SK-N-SH (cell line): ENCODE measurements at regions not wholly inside any gene's neighbourhood (a gene's known extent, or its start where the extent isn't known, plus 50 kb on each side); places are given as distances from the start of the nearest gene placed in this dataset.

Experiments used
- CTCF ChIA-PET: fragments of 300-600, 350-600 bp; formaldehyde crosslinking; extraction: SDS; loops from one replicate; lab custom pipeline; 2021; lab: Yijun Ruan, JAX
- POLR2A ChIA-PET: fragments of 350-600 bp; sonication (Branson Sonifier 250); formaldehyde crosslinking; extraction: SDS; loops from one replicate; lab custom pipeline; 2020; ENCODE audit warnings: antibody characterized with exemption, inconsistent platforms; lab: Yijun Ruan, JAX
- DNase-seq: peaks from one replicate; pipeline ENCODE4 v3.0.0; 2012
- H2AFZ ChIP-seq: fragments of 200-600 bp; sonication (generic); 2 replicates; pipeline ENCODE4 v1.8.1; 2016; ENCODE audit warnings: antibody characterized with exemption, mild to moderate bottlenecking, low read depth
- H3F3A ChIP-seq: fragments of 200-600 bp; sonication (generic); replicated peaks from 2 replicates; pipeline ENCODE3; 2016; ENCODE audit warnings: antibody characterized with exemption, mild to moderate bottlenecking; ENCODE audit not compliant: insufficient read depth
- H3K27ac ChIP-seq, 2 experiments: fragments of 200-500 bp in 1 of 2; fragments of 200-600 bp in 1 of 2; sonication (Bioruptor generic) in 1 of 2; sonication (generic), shearing (Covaris generic) in 1 of 2; 2 replicates each; pipeline versions ENCODE4 v1.5.1 to v1.6.1; 2014 to 2016; ENCODE audit warnings: low read depth in 2 of 2, inconsistent platforms in 1 of 2, low read length in 1 of 2, mild to moderate bottlenecking in 1 of 2, mixed read lengths in 1 of 2
- H3K27me3 ChIP-seq: fragments of 200-600 bp; sonication (generic), shearing (Covaris generic); 2 replicates; pipeline ENCODE4 v1.6.1; 2016; ENCODE audit warnings: mixed run types; ENCODE audit not compliant: insufficient read depth
- H3K36me3 ChIP-seq, 2 experiments: fragments of 200-500 bp in 1 of 2; fragments of 200-600 bp in 1 of 2; sonication (Bioruptor generic) in 1 of 2; sonication (generic) in 1 of 2; replicated peaks in 1 of 2; 2 replicates each; pipeline versions ENCODE3 to v1.5.1; 2014 to 2016; ENCODE audit warnings: low read length in 1 of 2, mild to moderate bottlenecking in 1 of 2; ENCODE audit not compliant: insufficient read depth in 2 of 2, control insufficient read depth in 1 of 2
- H3K4me1 ChIP-seq, 2 experiments: fragments of 200-500 bp in 1 of 2; fragments of 200-600 bp in 1 of 2; sonication (Bioruptor generic) in 1 of 2; sonication (generic), shearing (Covaris generic) in 1 of 2; 2 replicates each; pipeline versions ENCODE4 v1.5.1 to v1.6.1; 2014 to 2016; ENCODE audit warnings: low read depth in 1 of 2, low read length in 1 of 2, mixed run types in 1 of 2; ENCODE audit not compliant: insufficient read depth in 2 of 2, control insufficient read depth in 1 of 2
- H3K4me2 ChIP-seq: fragments of 200-600 bp; sonication (generic), shearing (Covaris generic); 2 replicates; pipeline ENCODE4 v1.6.1; 2017; ENCODE audit warnings: mixed run types
- H3K4me3 ChIP-seq, 2 experiments: fragments of 200-500 bp in 1 of 2; fragments of 200-600 bp in 1 of 2; sonication (Bioruptor generic) in 1 of 2; sonication (generic), shearing (Covaris generic) in 1 of 2; 2 replicates each; pipeline versions ENCODE4 v1.5.1 to v1.8.1; 2014 to 2016; ENCODE audit warnings: low read depth in 2 of 2, inconsistent platforms in 1 of 2, low read length in 1 of 2, mild to moderate bottlenecking in 1 of 2, mixed read lengths in 1 of 2, moderate library complexity in 1 of 2
- H3K79me2 ChIP-seq: fragments of 200-600 bp; sonication (generic); 2 replicates; pipeline ENCODE4 v1.8.1; 2017; ENCODE audit warnings: mild to moderate bottlenecking; ENCODE audit not compliant: insufficient read depth
- H3K9ac ChIP-seq: fragments of 200-600 bp; sonication (generic); 2 replicates; pipeline ENCODE4 v1.6.1; 2017; ENCODE audit warnings: mixed run types
- H3K9me2 ChIP-seq: fragments of 200-600 bp; sonication (generic); 2 replicates; pipeline ENCODE4 v1.6.1; 2017; ENCODE audit warnings: mixed run types
- H3K9me3 ChIP-seq: fragments of 200-600 bp; sonication (generic); 2 replicates; pipeline ENCODE4 v1.6.1; 2017; ENCODE audit warnings: mixed run types, mild to moderate bottlenecking, moderate library complexity
- H4K20me1 ChIP-seq: fragments of 200-600 bp; sonication (generic); 2 replicates; pipeline ENCODE4 v1.6.1; 2017; ENCODE audit warnings: mild to moderate bottlenecking, mixed run types; ENCODE audit not compliant: insufficient read depth
- EP300 ChIP-seq, 2 experiments: IDR thresholded peaks; 2 replicates each; pipeline versions ENCODE4 v1.4.0 to v1.6.1; 2012; ENCODE audit warnings: borderline replicate concordance in 1 of 2, low read depth in 1 of 2, low read length in 1 of 2
- FOXM1 ChIP-seq: IDR thresholded peaks from 2 replicates; pipeline ENCODE4 v1.4.0; 2012; ENCODE audit warnings: low read depth, mild to moderate bottlenecking
- GABPA ChIP-seq: IDR thresholded peaks from 2 replicates; pipeline ENCODE4 v1.4.0; 2012; ENCODE audit warnings: low read depth, mild to moderate bottlenecking
- JUND ChIP-seq: IDR thresholded peaks from 2 replicates; pipeline ENCODE4 v1.4.0; 2012
- NFIC ChIP-seq: IDR thresholded peaks from 2 replicates; pipeline ENCODE4 v1.4.0; 2012; ENCODE audit warnings: borderline replicate concordance
- WGBS: methylation state at CpG from one replicate; pipeline ENCODE4 v1.1.6; 2017; ENCODE audit warnings: low lambda C conversion rate; 5-methylcytosine and 5-hydroxymethylcytosine counted together
- TF ChIP-seq, protein P1 (sequence below): IDR thresholded peaks from 2 replicates; pipeline ENCODE4 v1.4.0; 2012; ENCODE audit warnings: low read depth, borderline replicate concordance
- TF ChIP-seq, protein P2 (sequence below): IDR thresholded peaks from 2 replicates; pipeline ENCODE4 v1.6.1; 2012; ENCODE audit warnings: mild to moderate bottlenecking, low read depth, low read length, moderate library complexity
- TF ChIP-seq, protein P3 (sequence below): fragments of 150-350 bp; IDR thresholded peaks from 2 replicates; pipeline ENCODE4 v1.6.1; 2016; ENCODE audit warnings: mild to moderate bottlenecking, low read depth, low read length

DNA sequence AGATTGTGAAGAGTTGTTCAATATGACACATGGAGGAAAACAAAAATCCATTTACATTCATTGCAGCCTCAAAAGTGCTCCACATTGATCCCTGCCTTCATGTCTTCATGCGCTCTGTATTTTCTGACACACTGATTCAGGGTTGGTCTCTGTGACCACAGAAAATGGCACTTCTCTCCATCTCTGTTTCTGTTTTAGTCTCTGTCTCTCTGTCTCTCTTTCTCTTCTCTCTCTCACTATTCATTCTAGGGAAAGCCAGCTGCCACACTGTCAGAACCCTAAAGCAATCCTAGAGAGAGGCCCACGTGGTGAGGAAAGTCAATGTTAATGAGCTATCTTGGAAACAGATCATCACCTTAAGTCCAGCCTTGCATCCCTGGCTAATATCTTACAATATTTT, 2238.4 kb downstream of the PCDH7 start:
- ChIA-PET CTCF (no interaction called here), POLR2A (no interaction called here)
- Histone ChIP-seq H3K4me1 (no peaks in the 10 kb centered on the region), H4K20me1 (no peaks in the 10 kb centered on the region), H3K79me2 (no peaks in the 10 kb centered on the region), H3K4me3 (no peak overlapping the region), H3F3A (no peaks in the 10 kb centered on the region), H3K4me2 (no peak overlapping the region), H3K36me3 (no peaks in the 10 kb centered on the region), H3K9me3 (no peaks in the 10 kb centered on the region), H3K9me2 (no peaks in the 10 kb centered on the region), H3K27me3 (no peaks in the 10 kb centered on the region), H3K9ac (no peak overlapping the region)
- DNase-seq = no peak
- TF ChIP-seq, protein P1, sequence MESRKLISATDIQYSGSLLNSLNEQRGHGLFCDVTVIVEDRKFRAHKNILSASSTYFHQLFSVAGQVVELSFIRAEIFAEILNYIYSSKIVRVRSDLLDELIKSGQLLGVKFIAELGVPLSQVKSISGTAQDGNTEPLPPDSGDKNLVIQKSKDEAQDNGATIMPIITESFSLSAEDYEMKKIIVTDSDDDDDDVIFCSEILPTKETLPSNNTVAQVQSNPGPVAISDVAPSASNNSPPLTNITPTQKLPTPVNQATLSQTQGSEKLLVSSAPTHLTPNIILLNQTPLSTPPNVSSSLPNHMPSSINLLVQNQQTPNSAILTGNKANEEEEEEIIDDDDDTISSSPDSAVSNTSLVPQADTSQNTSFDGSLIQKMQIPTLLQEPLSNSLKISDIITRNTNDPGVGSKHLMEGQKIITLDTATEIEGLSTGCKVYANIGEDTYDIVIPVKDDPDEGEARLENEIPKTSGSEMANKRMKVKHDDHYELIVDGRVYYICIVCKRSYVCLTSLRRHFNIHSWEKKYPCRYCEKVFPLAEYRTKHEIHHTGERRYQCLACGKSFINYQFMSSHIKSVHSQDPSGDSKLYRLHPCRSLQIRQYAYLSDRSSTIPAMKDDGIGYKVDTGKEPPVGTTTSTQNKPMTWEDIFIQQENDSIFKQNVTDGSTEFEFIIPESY = no peak
- TF ChIP-seq NFIC (no peak), FOXM1 (no peak), EP300 (IDR thresholded peaks at IDR 0.05; ENCODE audit: borderline replicate concordance in 1 of 2, low read depth in 1 of 2, low read length in 1 of 2) (no peak)
- TF ChIP-seq, protein P2, sequence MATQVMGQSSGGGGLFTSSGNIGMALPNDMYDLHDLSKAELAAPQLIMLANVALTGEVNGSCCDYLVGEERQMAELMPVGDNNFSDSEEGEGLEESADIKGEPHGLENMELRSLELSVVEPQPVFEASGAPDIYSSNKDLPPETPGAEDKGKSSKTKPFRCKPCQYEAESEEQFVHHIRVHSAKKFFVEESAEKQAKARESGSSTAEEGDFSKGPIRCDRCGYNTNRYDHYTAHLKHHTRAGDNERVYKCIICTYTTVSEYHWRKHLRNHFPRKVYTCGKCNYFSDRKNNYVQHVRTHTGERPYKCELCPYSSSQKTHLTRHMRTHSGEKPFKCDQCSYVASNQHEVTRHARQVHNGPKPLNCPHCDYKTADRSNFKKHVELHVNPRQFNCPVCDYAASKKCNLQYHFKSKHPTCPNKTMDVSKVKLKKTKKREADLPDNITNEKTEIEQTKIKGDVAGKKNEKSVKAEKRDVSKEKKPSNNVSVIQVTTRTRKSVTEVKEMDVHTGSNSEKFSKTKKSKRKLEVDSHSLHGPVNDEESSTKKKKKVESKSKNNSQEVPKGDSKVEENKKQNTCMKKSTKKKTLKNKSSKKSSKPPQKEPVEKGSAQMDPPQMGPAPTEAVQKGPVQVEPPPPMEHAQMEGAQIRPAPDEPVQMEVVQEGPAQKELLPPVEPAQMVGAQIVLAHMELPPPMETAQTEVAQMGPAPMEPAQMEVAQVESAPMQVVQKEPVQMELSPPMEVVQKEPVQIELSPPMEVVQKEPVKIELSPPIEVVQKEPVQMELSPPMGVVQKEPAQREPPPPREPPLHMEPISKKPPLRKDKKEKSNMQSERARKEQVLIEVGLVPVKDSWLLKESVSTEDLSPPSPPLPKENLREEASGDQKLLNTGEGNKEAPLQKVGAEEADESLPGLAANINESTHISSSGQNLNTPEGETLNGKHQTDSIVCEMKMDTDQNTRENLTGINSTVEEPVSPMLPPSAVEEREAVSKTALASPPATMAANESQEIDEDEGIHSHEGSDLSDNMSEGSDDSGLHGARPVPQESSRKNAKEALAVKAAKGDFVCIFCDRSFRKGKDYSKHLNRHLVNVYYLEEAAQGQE = no peak
- TF ChIP-seq, protein P3, sequence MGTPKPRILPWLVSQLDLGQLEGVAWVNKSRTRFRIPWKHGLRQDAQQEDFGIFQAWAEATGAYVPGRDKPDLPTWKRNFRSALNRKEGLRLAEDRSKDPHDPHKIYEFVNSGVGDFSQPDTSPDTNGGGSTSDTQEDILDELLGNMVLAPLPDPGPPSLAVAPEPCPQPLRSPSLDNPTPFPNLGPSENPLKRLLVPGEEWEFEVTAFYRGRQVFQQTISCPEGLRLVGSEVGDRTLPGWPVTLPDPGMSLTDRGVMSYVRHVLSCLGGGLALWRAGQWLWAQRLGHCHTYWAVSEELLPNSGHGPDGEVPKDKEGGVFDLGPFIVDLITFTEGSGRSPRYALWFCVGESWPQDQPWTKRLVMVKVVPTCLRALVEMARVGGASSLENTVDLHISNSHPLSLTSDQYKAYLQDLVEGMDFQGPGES = no peak
- TF ChIP-seq, all 33 proteins: peak for 0
- H2AFZ ChIP-seq = no peak overlapping the region
- H3K27ac ChIP-seq = no peak overlapping the region
- 27% methylated on average over 2 of the region's 2 CpGs for WGBS

DNA sequence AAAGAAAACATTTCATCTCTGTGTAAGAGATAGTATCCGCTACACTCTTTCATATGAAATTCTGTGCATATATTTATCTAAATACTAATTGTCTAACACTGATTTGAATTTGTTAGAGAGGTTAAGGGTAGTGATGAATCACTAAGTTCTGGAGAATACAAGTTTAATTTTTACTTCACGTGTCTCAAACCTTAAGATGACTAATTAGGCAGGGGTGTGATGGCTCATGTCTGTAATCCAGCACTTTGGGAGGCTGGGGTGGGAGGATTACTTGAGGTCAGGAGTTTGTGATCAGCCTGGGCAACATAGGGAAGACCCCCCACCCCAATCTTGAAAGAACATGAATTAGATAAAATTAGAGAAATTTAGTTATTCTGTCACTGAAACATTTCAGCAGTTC, 2241.9 kb downstream of the PCDH7 start:
- H3K9me2 ChIP-seq = no peaks in the 10 kb centered on the region
- TF ChIP-seq, protein P1 = no peak
- TF ChIP-seq GABPA = no peak
- no peak for TF ChIP-seq JUND
- no peaks in the 10 kb centered on the region for H3K27me3 ChIP-seq
- no peaks in the 10 kb centered on the region for H3F3A ChIP-seq
- no peak overlapping the region for H2AFZ ChIP-seq
- no peaks in the 10 kb centered on the region for H3K9me3 ChIP-seq
- no peak for DNase-seq
- ChIA-PET CTCF (no interaction called here), POLR2A (no interaction called here)
- no peak overlapping the region for H3K4me3 ChIP-seq
- no peaks in the 10 kb centered on the region for H3K79me2 ChIP-seq
- H3K27ac ChIP-seq = no peak overlapping the region
- no peaks in the 10 kb centered on the region for H3K4me1 ChIP-seq
- H3K9ac ChIP-seq = no peak overlapping the region
- 20% methylated on average over 2 of the region's 2 CpGs for WGBS
- no peaks in the 10 kb centered on the region for H4K20me1 ChIP-seq
- H3K36me3 ChIP-seq = no peaks in the 10 kb centered on the region
- H3K4me2 ChIP-seq = no peak overlapping the region
